GM18519 (cell line): ENCODE measurements at regions not wholly inside any gene's neighbourhood (a gene's known extent, or its start where the extent isn't known, plus 50 kb on each side); places are given as distances from the start of the nearest gene placed in this dataset.
"Not testable (repeated sequence)": the region's sequence is repeated elsewhere in the genome, so short reads cannot be mapped to it uniquely, and the experiment has no call there.

Experiments used
- ATAC-seq: cut with Tn5 transposase; IDR thresholded peaks from one replicate; pipeline ENCODE4 v1.9.1; 2021; ENCODE audit warnings: mild to moderate bottlenecking, moderate library complexity; ENCODE audit not compliant: unreplicated experiment, low FRiP score

DNA sequence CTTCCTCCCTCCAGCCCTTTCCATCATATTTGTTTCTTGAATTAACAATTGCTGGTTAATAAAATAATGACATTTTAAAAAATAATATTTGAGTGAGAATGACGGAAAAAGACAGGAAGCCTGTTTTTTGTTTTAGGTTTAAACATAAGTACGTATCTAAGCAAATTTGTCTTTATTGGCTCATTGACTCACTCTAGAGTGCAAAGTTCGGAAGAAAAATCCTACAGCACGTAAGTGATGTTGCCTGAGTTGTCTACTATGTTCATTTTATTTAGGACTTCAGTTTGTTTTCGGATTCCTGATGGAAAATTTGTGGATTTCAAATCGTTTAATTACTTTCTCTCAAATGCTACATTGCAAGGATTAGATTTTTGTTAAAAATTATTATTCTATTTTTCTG, 1435.7 kb upstream of the ADGRB3 start:
- ATAC-seq = no peak

GRCh38 chr6:67190733-67191132, 1444.3 kb upstream of the ADGRB3 start:
- ATAC-seq = no peak

- ATAC-seq = no peak
These were observed 1450.7 kb upstream of the ADGRB3 start for GRCh38 chr6:67184405-67184804.

GRCh38 chr6:67175101-67175500, 1460.0 kb upstream of the ADGRB3 start:
- no peak for ATAC-seq

DNA sequence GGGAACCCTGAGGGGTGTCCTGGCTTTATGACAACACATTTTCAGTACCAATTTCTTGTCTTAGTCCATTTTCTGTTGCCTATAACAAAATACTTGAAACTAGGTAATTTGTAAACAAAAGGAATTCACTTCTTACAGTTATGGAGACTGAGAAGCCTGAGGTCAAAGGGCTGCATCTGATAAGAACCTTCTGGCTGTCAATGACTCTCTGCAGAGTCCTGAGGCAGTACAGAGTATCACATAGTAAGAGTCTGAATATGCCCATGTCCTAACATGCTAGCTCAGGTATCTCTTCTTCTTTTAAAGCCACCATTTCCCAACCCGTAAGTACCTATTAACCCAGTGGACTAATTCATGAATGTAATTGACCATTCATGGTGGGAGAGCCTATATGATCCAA, 1458.6 kb upstream of the EYS start:
- no peak for ATAC-seq

- ATAC-seq = no peak
These were observed 1453.8 kb upstream of the EYS start for GRCh38 chr6:67160820-67161219.

- no peak for ATAC-seq
These were observed 1434.0 kb upstream of the EYS start for GRCh38 chr6:67141005-67141404.

- ATAC-seq = no peak
These were observed 1426.9 kb upstream of the EYS start for GRCh38 chr6:67133973-67134372.

- ATAC-seq = no peak
These were observed 1424.8 kb upstream of the EYS start for GRCh38 chr6:67131827-67132226.

- no peak for ATAC-seq
These were observed 1422.8 kb upstream of the EYS start for GRCh38 chr6:67129780-67130179.

DNA sequence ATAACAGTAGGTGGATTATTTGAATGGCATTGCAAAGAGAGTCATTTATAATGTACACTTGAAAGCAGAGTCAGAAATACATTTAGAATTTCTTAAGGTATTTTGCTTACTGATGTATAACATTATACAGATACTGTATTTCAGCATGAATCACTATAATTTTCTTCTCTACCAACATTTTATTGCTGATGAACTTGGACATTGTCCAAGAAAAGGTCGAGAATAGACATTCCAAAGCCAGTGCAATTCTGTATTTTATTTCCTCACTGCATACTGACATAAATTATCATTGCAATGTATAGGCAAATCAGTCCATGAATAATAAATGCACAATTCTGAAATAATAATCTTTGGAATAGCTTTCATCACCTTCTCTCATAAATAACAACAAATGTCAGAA, 1420.0 kb upstream of the EYS start:
- ATAC-seq = no peak

DNA sequence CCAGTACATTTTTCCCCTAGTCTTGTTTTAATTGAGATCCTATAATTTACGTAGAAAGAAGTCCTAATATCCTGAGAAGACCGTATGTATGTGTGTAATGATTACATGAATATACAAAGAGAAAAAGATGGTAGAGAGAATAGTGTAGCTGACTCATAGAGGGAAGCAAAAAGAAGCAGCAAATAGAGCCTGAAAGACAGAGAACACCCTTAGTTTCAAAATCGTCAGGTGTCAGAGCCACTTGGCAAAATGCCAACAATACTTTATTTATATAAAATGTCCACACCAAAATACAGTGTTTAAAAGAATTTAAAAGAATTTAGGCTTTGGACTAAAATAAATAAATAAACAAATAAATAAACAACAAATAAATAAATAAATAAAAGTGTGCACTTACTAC, 1414.1 kb upstream of the EYS start:
- no peak for ATAC-seq

- ATAC-seq = no peak
These were observed 1405.1 kb upstream of the EYS start for GRCh38 chr6:67112120-67112519.

DNA sequence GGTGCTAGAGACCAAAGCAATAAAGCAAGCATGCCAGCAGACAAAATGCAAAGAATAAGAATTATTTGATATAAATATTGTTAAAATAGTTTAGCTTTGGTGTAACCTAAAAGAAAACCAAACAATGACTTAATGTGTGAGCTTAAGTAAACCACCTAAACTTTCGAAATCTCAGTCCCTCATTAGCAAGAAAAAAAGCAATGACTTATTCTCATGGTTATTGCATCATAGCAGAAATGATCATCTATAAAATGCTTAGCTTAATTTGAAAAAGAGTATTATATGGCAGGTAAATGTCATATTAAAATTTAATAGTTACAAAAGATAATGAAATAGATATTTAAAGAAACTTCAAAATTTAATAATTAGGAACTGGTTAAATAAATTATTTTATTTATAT, 1395.7 kb upstream of the EYS start:
- no peak for ATAC-seq

- not testable (repeated sequence) for ATAC-seq
These were observed 1388.7 kb upstream of the EYS start for GRCh38 chr6:67095618-67096226.

GRCh38 chr6:67094431-67094946, 1387.5 kb upstream of the EYS start:
- ATAC-seq = no peak

GRCh38 chr6:67073938-67074337, 1366.9 kb upstream of the EYS start:
- no peak for ATAC-seq

DNA sequence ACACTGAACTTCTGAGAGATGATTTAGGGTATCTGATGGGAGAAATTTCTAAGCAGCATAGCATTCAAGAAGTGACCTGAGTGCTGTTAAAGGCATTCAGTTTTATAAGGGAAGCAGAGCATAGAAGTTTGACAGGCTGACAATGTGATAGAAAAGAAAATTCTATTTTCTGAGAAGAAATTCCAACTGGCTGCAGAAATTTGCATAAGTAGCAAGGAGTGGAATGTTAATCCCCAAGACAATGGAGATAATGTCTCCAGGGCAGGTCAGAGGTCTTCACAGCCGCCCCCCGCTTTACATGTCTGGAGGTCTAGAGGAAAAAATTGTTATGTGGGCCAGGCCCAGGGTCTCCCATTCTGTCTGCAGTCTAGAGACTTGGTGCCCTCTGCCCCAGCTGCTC, 1361.8 kb upstream of the EYS start:
- no peak for ATAC-seq

DNA sequence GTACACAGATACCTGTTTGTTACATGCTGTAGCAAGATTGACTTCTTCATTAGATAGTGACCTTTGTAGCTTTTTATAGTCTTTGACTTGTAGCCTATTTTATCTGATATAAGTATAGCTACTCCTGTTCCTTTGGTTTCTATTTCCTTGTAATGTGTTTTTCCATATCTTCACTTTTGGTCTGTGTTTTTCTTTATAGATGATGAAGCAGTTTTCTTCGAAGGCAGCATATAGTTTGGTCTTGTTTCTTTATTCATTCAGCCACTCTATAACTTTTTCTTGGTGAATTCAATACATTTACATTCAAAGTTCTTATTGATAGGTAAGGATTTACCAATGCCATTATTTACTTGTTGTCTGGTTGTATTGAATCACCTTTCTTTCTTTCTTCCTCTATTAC, 1357.3 kb upstream of the EYS start:
- ATAC-seq = no peak

DNA sequence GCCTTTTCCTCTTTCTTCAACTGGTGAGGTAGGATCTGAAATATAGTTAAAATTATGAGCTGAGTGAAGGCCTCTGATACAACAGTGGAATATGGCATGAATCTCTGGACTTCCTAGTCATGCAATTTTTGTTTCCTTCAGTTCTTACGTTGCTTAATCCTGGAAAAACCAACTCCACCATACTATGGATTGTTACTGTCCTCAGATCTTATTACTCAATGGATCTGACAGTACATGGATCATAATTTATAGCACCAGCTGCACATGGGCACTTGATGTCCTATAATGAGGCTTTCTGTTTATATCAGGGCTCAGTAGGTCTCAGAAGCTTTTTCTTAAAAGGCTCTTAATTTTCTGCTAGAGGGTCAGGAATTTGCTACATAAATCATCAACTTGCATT, 1341.0 kb upstream of the EYS start:
- ATAC-seq = no peak

DNA sequence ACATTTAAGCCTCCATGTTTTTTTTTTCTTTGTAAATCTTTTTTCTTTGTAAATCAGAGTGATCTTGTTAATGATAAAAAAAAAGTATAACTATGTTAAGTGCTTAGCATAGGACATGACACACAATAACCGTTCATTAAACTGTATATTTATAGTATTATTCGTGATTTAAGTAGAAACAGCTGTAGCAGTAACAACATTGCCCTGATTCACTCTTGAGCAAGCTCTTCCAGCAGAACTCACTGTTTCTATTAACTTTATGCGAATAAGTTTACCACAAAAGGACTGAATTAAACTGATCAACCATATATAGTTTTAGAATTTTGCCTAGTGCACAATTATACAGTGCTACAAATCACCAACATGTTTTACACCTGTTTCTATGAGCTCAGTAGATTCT, 1338.0 kb upstream of the EYS start:
- no peak for ATAC-seq

GRCh38 chr6:67031451-67031850, 1324.4 kb upstream of the EYS start:
- ATAC-seq = no peak

GRCh38 chr6:67030861-67031260, 1323.8 kb upstream of the EYS start:
- ATAC-seq = no peak
